Hepatocyte (in vitro differentiated cells): ENCODE measurements at regions not wholly inside any gene's neighbourhood (a gene's known extent, or its start where the extent isn't known, plus 50 kb on each side); places are given as distances from the start of the nearest gene placed in this dataset.

Source experiments
- CTCF ChIP-seq: fragments of 200-600 bp; sonication (generic); IDR thresholded peaks from 2 replicates; pipeline ENCODE4 v1.5.1; 2016; ENCODE audit warnings: antibody characterized with exemption, mild to moderate bottlenecking; ENCODE audit not compliant: poor library complexity
- EZH2 ChIP-seq: fragments of 200-600 bp; sonication (generic); IDR thresholded peaks from 2 replicates; pipeline ENCODE4 v1.6.1; 2016; ENCODE audit warnings: antibody characterized with exemption, mild to moderate bottlenecking, borderline replicate concordance

- TF ChIP-seq CTCF (no peak), EZH2 (no peak)
Observed at GRCh38 chr4:81541161-81541945, 69.6 kb upstream of the RASGEF1B start.
